ENCODE measurements at regions not wholly inside any gene's neighbourhood (a gene's known extent, or its start where the extent isn't known, plus 50 kb on each side); places are given as distances from the start of the nearest gene placed in this dataset.

GRCh38 chr14:92254786-92255185 is 68.2 kb upstream of the SLC24A4 start:
- no peak for TF ChIP-seq CTCF (IDR thresholded peaks at IDR 0.05; ENCODE audit: insufficient read depth, low read length)
- no peak for TF ChIP-seq SPI1 (IDR thresholded peaks at IDR 0.05; ENCODE audit: borderline replicate concordance, low read depth)

All from HL-60 (cell line).